Fibroblast of mammary gland (primary cell): ENCODE measurements at regions not wholly inside any gene's neighbourhood (a gene's known extent, or its start where the extent isn't known, plus 50 kb on each side); places are given as distances from the start of the nearest gene placed in this dataset.

Experiments used
- DNase-seq: peaks from one replicate; pipeline ENCODE4 v3.0.0-alpha.2; 2010; ENCODE audit warnings: low read depth
- H3K4me3 ChIP-seq: 2 replicates; pipeline ENCODE4 v1.5.1; 2011; ENCODE audit warnings: low read depth, mild to moderate bottlenecking, low read length, moderate library complexity; ENCODE audit not compliant: control insufficient read depth
- TF ChIP-seq, protein P1 (sequence below): conservative IDR thresholded peaks from 2 replicates; pipeline ENCODE4 v1.5.1; 2011; ENCODE audit warnings: low read depth, low read length, inconsistent platforms; ENCODE audit not compliant: control insufficient read depth, insufficient read depth

DNA sequence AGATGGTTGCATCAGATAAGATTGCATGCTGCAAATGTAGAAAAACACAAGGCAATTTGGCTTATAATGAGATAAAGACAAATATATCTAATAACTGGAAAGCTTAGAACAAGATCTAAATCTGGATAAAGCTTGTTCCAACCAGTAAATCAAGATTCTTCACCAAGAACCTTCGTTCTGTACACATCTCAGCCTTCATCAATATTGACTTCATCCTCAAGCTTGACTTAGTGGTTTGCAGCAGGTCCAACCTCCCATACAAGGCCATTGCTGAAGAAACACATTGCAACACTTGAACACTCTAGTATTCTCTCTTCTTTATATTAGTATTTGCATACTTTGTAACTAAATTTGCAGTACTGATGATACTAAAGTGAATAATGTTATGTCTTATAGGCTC is 407.6 kb downstream of the TLL1 start:
- DNase-seq: no peak
- TF ChIP-seq, protein P1, sequence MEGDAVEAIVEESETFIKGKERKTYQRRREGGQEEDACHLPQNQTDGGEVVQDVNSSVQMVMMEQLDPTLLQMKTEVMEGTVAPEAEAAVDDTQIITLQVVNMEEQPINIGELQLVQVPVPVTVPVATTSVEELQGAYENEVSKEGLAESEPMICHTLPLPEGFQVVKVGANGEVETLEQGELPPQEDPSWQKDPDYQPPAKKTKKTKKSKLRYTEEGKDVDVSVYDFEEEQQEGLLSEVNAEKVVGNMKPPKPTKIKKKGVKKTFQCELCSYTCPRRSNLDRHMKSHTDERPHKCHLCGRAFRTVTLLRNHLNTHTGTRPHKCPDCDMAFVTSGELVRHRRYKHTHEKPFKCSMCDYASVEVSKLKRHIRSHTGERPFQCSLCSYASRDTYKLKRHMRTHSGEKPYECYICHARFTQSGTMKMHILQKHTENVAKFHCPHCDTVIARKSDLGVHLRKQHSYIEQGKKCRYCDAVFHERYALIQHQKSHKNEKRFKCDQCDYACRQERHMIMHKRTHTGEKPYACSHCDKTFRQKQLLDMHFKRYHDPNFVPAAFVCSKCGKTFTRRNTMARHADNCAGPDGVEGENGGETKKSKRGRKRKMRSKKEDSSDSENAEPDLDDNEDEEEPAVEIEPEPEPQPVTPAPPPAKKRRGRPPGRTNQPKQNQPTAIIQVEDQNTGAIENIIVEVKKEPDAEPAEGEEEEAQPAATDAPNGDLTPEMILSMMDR: no peak
- H3K4me3 ChIP-seq: no peak overlapping the region

DNA sequence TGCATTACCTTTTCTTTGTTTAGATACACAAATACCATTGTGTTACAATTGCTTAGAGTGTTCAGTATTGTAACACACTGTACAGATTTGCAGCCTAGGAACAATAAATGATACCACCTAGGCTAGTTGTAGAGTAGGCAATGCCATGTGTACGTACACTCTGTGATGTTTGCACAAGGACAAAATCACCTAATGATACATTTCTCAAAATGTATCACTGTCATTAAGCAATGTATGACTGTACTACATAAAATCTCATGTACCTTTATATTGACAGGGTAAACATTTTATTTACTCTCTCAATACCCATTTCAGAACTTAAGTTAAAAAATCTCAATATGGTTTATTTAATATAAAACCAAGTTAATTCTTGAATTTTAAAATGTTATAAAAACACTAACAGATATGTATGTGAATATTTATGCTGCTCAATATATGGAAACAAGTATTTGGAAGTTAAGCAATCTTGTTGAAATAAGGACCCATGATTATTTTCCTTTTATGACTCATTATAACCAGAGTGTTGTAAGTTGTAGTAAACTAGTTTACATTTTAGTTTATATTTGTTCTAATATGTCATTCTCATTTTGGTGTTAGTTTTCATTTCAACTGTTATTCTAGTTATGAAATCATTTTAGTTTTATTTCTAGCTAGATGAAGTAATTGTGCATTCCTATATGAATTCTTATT is 409.2 kb downstream of the TLL1 start:
- H3K4me3 ChIP-seq: no peak overlapping the region
- DNase-seq: peak; percentile 14
- TF ChIP-seq, protein P1: no peak

DNA sequence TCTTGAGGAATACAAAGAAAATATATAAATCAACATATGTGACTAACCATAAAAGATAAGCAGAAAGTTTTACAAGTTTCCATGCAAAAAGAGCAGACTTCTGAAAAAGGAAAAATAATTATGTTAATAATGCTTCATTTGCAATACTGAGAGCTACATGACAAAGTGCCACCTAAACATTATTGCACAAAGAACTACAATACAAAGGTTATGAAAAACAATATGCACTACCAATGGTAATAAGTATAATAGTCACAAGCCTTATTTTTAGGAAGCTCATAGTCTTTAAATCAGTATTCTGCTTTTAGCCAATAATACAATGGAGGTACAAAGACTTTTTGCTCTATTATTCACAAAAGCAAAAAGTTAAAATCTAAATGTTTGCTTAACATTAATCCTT is 411.2 kb downstream of the TLL1 start:
- TF ChIP-seq, protein P1: no peak
- H3K4me3 ChIP-seq: no peak overlapping the region
- DNase-seq: no peak

DNA sequence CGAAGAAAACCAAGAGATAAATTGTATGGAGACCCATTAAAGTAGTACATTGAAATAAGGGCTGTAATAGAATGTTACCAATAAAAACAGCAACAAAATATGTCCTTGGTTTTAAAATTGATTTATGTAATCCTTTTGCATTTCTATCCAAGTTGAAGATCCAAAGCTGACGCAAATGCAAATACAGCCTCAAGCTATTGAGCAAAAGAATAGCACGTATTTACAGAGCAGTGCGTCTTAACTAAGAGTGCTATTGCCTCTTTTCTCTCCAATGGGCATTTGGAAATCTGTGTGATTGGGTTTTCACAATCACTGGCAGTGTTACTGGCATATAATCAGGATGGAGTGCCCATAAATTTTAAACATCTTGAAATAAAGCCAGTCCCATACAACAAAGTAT is 417.4 kb downstream of the TLL1 start:
- DNase-seq: no peak
- H3K4me3 ChIP-seq: no peak overlapping the region
- TF ChIP-seq, protein P1: no peak

DNA sequence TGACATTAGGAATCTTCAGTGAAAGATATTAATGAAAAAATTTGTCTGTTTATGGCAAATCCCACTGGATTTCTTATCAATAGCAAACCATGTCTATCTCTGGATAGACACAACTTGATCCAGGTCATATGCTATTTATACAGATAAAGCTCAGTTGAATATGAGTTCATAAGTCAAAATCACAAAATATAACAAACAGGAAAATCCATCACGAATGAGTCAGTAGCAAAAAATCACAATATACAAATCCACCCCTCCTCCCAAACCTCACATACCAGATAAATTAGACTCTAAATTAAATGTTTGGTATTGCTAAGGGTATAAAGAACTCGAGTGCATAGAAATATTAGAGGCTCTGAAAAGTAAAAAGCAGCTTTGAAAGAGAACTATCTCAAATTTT is 420.5 kb downstream of the TLL1 start:
- TF ChIP-seq, protein P1: no peak
- H3K4me3 ChIP-seq: no peak overlapping the region
- DNase-seq: no peak

DNA sequence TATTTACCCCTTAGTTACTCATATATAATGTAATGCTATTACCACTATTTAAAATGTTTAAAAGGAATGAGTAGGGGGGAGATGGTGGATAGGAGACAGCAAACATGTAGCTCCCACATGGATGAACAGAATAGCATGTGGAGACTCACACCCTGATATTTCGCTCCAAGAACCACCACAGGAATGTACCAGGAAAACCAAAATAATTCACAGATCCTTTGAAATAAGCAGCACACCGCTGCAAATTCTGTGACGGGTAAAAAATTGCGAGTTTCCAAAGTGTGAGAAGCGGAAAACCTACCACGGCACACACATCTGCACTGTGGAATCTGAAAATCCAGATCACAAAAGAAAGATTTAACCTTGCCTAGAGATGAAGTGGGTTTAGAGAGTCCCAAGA is 428.2 kb downstream of the TLL1 start:
- TF ChIP-seq, protein P1: no peak
- no peak overlapping the region for H3K4me3 ChIP-seq
- DNase-seq: no peak

DNA sequence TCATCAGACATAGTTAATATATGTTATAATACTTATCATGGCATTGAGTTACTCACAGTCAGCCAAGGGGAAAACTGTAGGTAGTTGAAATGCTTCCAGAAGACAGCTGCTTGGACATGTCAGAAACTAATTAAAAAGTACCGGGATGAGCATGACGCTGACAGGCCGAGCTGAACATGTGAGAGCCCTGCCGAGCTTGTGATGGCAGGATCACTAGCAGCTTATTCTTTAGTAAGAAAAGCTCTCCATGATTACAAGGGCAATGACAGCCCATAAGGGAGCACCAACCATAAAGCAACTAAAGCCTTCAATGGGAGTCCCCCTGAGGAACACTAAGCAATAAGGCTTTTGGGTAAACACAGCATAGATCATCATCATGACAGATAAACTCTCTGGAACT is 435.6 kb downstream of the TLL1 start:
- TF ChIP-seq, protein P1: no peak

More for the DNA sequence above, 435.6 kb downstream of the TLL1 start:
- DNase-seq: no peak
- H3K4me3 ChIP-seq: no peak overlapping the region
